ENCODE measurements at regions not wholly inside any gene's neighbourhood (a gene's known extent, or its start where the extent isn't known, plus 50 kb on each side); places are given as distances from the start of the nearest gene placed in this dataset.
A peak's percentile ranks its signal among the peaks of the same experiment; 100 is the strongest.

- Histone ChIP-seq H3K9me3 (no peaks in the 10 kb centered on the region), H3K27me3 (replicated peaks; ENCODE audit: insufficient read depth) (no peaks in the 10 kb centered on the region), H3K36me3 (no peaks in the 10 kb centered on the region), H3K4me1 (ENCODE audit: control insufficient read depth in 1 of 2, low read depth in 2 of 2) (peaks cover 13 to 48% of the 10 kb centered on the region in 2 donors), H3K27ac (no peak overlapping the region), H3K4me3 (no peak overlapping the region)
- no peak for DNase-seq (ENCODE audit: low spot score)
- ATAC-seq (ENCODE audit: insufficient number of reproducible peaks, low FRiP score, low read depth): no peak
- TF ChIP-seq CTCF (IDR thresholded peaks at IDR 0.05): no peak
These were observed 73.6 kb upstream of the COL5A2 start for GRCh38 chr2:189252991-189253675.

GRCh38 chr2:189253836-189254235 lies 74.3 kb upstream of the COL5A2 start:
- no peak for DNase-seq (ENCODE audit: low spot score)
- ATAC-seq (ENCODE audit: insufficient number of reproducible peaks, low FRiP score, low read depth): no peak
- Histone ChIP-seq H3K4me1 (ENCODE audit: control insufficient read depth in 1 of 2, low read depth in 2 of 2) (peaks cover 13 to 47% of the 10 kb centered on the region in 2 donors), H3K9me3 (no peaks in the 10 kb centered on the region), H3K27ac (peak overlapping the region; percentile 31 to 51), H3K27me3 (replicated peaks; ENCODE audit: insufficient read depth) (no peaks in the 10 kb centered on the region), H3K36me3 (no peaks in the 10 kb centered on the region), H3K4me3 (no peak overlapping the region)
- TF ChIP-seq CTCF (IDR thresholded peaks at IDR 0.05): no peak

DNA sequence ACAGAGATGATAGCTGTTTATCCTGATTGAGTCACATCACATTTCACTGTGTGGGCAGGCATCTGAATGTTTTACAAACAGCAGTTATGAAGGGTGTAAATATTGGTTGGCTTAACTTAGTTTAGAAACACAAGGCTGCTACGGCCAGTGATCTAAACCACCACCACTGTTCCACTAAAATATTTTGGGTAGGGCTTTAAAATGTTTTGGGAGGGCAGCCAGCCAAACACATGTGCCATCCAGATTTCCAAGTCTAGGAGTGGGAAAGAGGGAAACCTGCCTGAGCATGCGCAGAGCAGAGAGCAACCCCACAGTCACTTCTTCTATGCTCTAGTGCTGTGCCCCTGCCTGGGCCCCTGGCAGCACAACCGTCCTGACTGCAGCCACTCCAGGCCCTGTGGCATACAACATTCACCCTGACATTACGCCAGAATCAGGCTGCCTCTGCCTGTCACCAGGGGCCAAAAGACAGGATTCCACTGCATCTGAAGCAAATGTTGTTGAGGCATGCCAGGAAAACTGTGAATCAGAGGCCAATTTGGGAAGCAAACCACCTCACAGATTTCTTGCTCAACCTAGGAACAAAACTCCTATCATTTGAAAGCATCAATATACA lies 74.8 kb upstream of the COL5A2 start:
- no peaks in the 10 kb centered on the region for H3K9me3 ChIP-seq
- peak overlapping the region; percentile 31 to 51 for H3K27ac ChIP-seq
- no peak for TF ChIP-seq CTCF (IDR thresholded peaks at IDR 0.05)
- peak; percentile 49 for ATAC-seq (ENCODE audit: insufficient number of reproducible peaks, low FRiP score, low read depth)
- no peak overlapping the region for H3K4me3 ChIP-seq
- peak; percentile 23 for DNase-seq (ENCODE audit: low spot score)
- no peaks in the 10 kb centered on the region for H3K36me3 ChIP-seq
- peaks cover 14 to 47% of the 10 kb centered on the region in 2 donors for H3K4me1 ChIP-seq (ENCODE audit: control insufficient read depth in 1 of 2, low read depth in 2 of 2)
- no peaks in the 10 kb centered on the region for H3K27me3 ChIP-seq (replicated peaks; ENCODE audit: insufficient read depth)

- no peaks in the 10 kb centered on the region for H3K9me3 ChIP-seq
These were observed 76.2 kb upstream of the COL5A2 start for GRCh38 chr2:189255711-189256110.

More at GRCh38 chr2:189255711-189256110, 76.2 kb upstream of the COL5A2 start:
- Histone ChIP-seq H3K4me3 (no peak overlapping the region), H3K27ac (no peak overlapping the region), H3K4me1 (ENCODE audit: control insufficient read depth in 1 of 2, low read depth in 2 of 2) (peaks cover 20 to 45% of the 10 kb centered on the region in 2 donors), H3K36me3 (no peaks in the 10 kb centered on the region), H3K27me3 (replicated peaks; ENCODE audit: insufficient read depth) (no peaks in the 10 kb centered on the region)
- DNase-seq (ENCODE audit: low spot score): no peak
- no peak for ATAC-seq (ENCODE audit: insufficient number of reproducible peaks, low FRiP score, low read depth)
- TF ChIP-seq CTCF (IDR thresholded peaks at IDR 0.05): no peak
